H9 (cell line): ENCODE measurements at regions not wholly inside any gene's neighbourhood (a gene's known extent, or its start where the extent isn't known, plus 50 kb on each side); places are given as distances from the start of the nearest gene placed in this dataset.

ENCODE experiments used
- DNase-seq: peaks from one replicate; pipeline ENCODE4 v3.0.0-alpha.2; 2017
- H2AFZ ChIP-seq: one replicate; pipeline ENCODE4 v1.6.1; 2013; ENCODE audit warnings: mild to moderate bottlenecking, low read length, control low read depth, moderate library complexity
- H2AK5ac ChIP-seq: 2 replicates; pipeline ENCODE4 v1.6.1; 2013; ENCODE audit warnings: low read length, control low read depth, mixed read lengths; ENCODE audit not compliant: insufficient read length
- H2BK120ac ChIP-seq: one replicate; pipeline ENCODE4 v1.6.1; 2013; ENCODE audit warnings: low read depth, mild to moderate bottlenecking, low read length, control low read depth, inconsistent platforms; ENCODE audit not compliant: poor library complexity, severe bottlenecking
- H2BK12ac ChIP-seq: 2 replicates; pipeline ENCODE4 v1.6.1; 2013; ENCODE audit warnings: low read length, control low read depth, mixed read lengths, low read depth; ENCODE audit not compliant: insufficient read length
- H2BK15ac ChIP-seq: 2 replicates; pipeline ENCODE4 v1.6.1; 2013; ENCODE audit warnings: low read depth, low read length, control low read depth
- H2BK20ac ChIP-seq: one replicate; pipeline ENCODE4 v1.6.1; 2013; ENCODE audit warnings: low read depth, mild to moderate bottlenecking, low read length, control low read depth, inconsistent platforms; ENCODE audit not compliant: poor library complexity, severe bottlenecking
- H2BK5ac ChIP-seq: 2 replicates; pipeline ENCODE4 v1.6.1; 2013; ENCODE audit warnings: low read length, control low read depth, mixed read lengths; ENCODE audit not compliant: insufficient read length
- H3K14ac ChIP-seq: 2 replicates; pipeline ENCODE4 v1.6.1; 2013; ENCODE audit warnings: low read length, control low read depth; ENCODE audit not compliant: insufficient read depth
- H3K18ac ChIP-seq: 2 replicates; pipeline ENCODE4 v1.6.1; 2013; ENCODE audit warnings: low read depth, mild to moderate bottlenecking, mixed read lengths, low read length, control low read depth; ENCODE audit not compliant: insufficient read length
- H3K23ac ChIP-seq: 2 replicates; pipeline ENCODE4 v1.6.1; 2013; ENCODE audit warnings: low read length, control low read depth, mixed read lengths, low read depth; ENCODE audit not compliant: insufficient read length
- H3K23me2 ChIP-seq: 2 replicates; pipeline ENCODE4 v1.6.1; 2013; ENCODE audit warnings: low read depth, mild to moderate bottlenecking, mixed read lengths, low read length, control low read depth; ENCODE audit not compliant: insufficient read length, poor library complexity, severe bottlenecking
- H3K27ac ChIP-seq: 2 replicates; pipeline ENCODE4 v1.5.1; 2013; ENCODE audit warnings: low read length, control low read depth, mixed read lengths, low read depth; ENCODE audit not compliant: insufficient read length
- H3K27me3 ChIP-seq: 2 replicates; pipeline ENCODE4 v1.6.1; 2013; ENCODE audit warnings: low read length, control low read depth, inconsistent platforms; ENCODE audit not compliant: insufficient read depth
- H3K4ac ChIP-seq: 2 replicates; pipeline ENCODE4 v1.6.1; 2013; ENCODE audit warnings: low read depth, mild to moderate bottlenecking, control low read depth, inconsistent platforms, low read length, moderate library complexity
- H3K4me1 ChIP-seq: 2 replicates; pipeline ENCODE4 v1.6.1; 2013; ENCODE audit warnings: low read length, control low read depth, inconsistent platforms; ENCODE audit not compliant: insufficient read depth
- H3K4me2 ChIP-seq: 2 replicates; pipeline ENCODE4 v1.6.1; 2013; ENCODE audit warnings: low read length, control low read depth, mixed read lengths; ENCODE audit not compliant: insufficient read length, insufficient read depth
- H3K56ac ChIP-seq: 2 replicates; pipeline ENCODE4 v1.6.1; 2013; ENCODE audit warnings: low read depth, mild to moderate bottlenecking, mixed read lengths, low read length, control low read depth; ENCODE audit not compliant: insufficient read length
- H3K79me1 ChIP-seq: 2 replicates; pipeline ENCODE4 v1.6.1; 2013; ENCODE audit warnings: low read depth, mild to moderate bottlenecking, moderate library complexity, low read length, control low read depth, inconsistent platforms; ENCODE audit not compliant: insufficient read depth, poor library complexity, severe bottlenecking
- H3K79me2 ChIP-seq: 2 replicates; pipeline ENCODE4 v1.6.1; 2013; ENCODE audit warnings: low read length, control low read depth, inconsistent platforms; ENCODE audit not compliant: insufficient read depth
- H3K9ac ChIP-seq: 2 replicates; pipeline ENCODE4 v1.6.1; 2013; ENCODE audit warnings: low read length, control low read depth, mixed read lengths; ENCODE audit not compliant: insufficient read length; ENCODE audit errors: extremely low read depth
- H3K9me3 ChIP-seq: one replicate; pipeline ENCODE4 v1.6.1; 2013; ENCODE audit warnings: low read depth, low read length, inconsistent platforms; ENCODE audit not compliant: control insufficient read depth
- H3T11ph ChIP-seq: one replicate; pipeline ENCODE4 v1.6.1; 2013; ENCODE audit warnings: mild to moderate bottlenecking, low read length, control low read depth, inconsistent platforms
- H4K20me1 ChIP-seq: one replicate; pipeline ENCODE4 v1.6.1; 2013; ENCODE audit not compliant: control insufficient read depth, insufficient read length, insufficient read depth
- H4K5ac ChIP-seq: 2 replicates; pipeline ENCODE4 v1.6.1; 2013; ENCODE audit warnings: low read depth, mild to moderate bottlenecking, mixed read lengths, low read length, control low read depth; ENCODE audit not compliant: insufficient read length
- H4K8ac ChIP-seq: replicated peaks from 2 replicates; pipeline ENCODE4 v1.6.1; 2013; ENCODE audit warnings: low read length, control low read depth, mixed read lengths, low read depth; ENCODE audit not compliant: insufficient read length
- H4K91ac ChIP-seq: 2 replicates; pipeline ENCODE4 v1.6.1; 2013; ENCODE audit warnings: low read depth, mild to moderate bottlenecking, moderate library complexity, mixed read lengths, low read length, control low read depth; ENCODE audit not compliant: insufficient read length
- H3K27ac Mint-ChIP-seq, 3 experiments: 2 replicates in 2 of 3; 3 replicates in 1 of 3; pipeline ENCODE4 v1.8.0; 2020 to 2021; ENCODE audit warnings: mixed read lengths in 3 of 3, mild to moderate bottlenecking in 1 of 3, moderate library complexity in 1 of 3
- H3K27me3 Mint-ChIP-seq: 2 replicates; pipeline ENCODE4 v1.8.0; 2021; ENCODE audit warnings: low read depth, mild to moderate bottlenecking, moderate library complexity, mixed read lengths
- H3K36me3 Mint-ChIP-seq, 3 experiments: 2 replicates in 2 of 3; 3 replicates in 1 of 3; pipeline ENCODE4 v1.8.0; 2020 to 2021; ENCODE audit warnings: low read depth in 3 of 3, mixed read lengths in 3 of 3; ENCODE audit not compliant: insufficient read depth in 1 of 3
- H3K4me1 Mint-ChIP-seq, 2 experiments: 2 replicates each; pipeline ENCODE4 v1.8.0; 2020; ENCODE audit warnings: mixed read lengths in 2 of 2
- H3K4me3 Mint-ChIP-seq, 2 experiments: 2 replicates in 1 of 2; 3 replicates in 1 of 2; pipeline ENCODE4 v1.8.0; 2020 to 2021; ENCODE audit warnings: mild to moderate bottlenecking in 2 of 2, mixed read lengths in 2 of 2, moderate library complexity in 1 of 2
- H3K9me3 Mint-ChIP-seq, 2 experiments: 2 replicates in 1 of 2; 3 replicates in 1 of 2; pipeline ENCODE4 v1.8.0; 2020; ENCODE audit warnings: mild to moderate bottlenecking in 2 of 2, mixed read lengths in 2 of 2, moderate library complexity in 1 of 2
- WGBS: extraction: QIAGEN DNeasy Blood & Tissue Kit; methylation state at CpG from one replicate; pipeline ENCODE4 v1.1.7; 2013; ENCODE audit warnings: missing lambda C conversion rate, low lambda C conversion rate, mixed read lengths; ENCODE audit not compliant: insufficient read length; ENCODE audit errors: extremely low coverage; 5-methylcytosine and 5-hydroxymethylcytosine counted together
- TF ChIP-seq, protein P1 (sequence below): fragments of 200-600 bp; sonication (generic); conservative IDR thresholded peaks from 3 replicates; pipeline ENCODE4 v1.8.0; 2021; ENCODE audit warnings: antibody characterized with exemption, mild to moderate bottlenecking

DNA sequence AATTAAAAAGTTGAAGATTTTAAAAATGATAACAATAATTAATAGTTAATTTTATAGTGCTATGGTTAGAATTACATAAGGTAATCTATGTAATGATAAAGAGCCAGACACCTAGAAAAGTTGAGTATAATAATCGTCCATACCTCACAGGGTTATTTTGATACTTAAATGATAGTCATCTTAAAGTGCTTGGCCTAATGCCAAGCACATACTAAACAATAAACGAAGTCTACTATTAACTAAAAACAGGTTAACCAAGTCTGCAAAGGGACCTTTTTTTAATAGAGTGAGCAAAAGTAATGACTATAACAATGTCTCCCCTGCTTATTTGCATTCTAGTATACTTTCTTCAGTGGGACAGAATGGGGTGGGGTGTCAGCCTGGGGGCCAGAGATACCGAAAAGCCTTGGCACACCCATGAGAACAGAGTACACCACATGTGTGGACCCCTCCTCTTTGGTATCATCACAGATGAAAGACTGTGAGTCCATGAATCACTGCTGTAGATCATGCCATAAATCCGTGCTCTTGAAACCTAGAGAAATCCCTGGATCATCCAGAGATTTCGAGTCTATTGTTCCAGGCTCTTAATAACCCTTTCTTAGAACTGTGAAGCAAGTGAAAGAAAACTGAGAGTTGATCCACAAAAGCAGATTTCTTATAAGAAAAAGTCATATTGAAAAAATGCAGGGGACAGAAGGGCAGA is 249.5 kb downstream of the PRELID2 start:
- Histone ChIP-seq H3K4me1 (no peaks in the 10 kb centered on the region), H3K18ac (no peak overlapping the region), H4K5ac (no peak overlapping the region), H3K56ac (no peak overlapping the region), H3T11ph (no peak overlapping the region), H3K4me2 (no peak overlapping the region), H4K91ac (no peak overlapping the region), H3K9me3 (no peaks in the 10 kb centered on the region), H2BK5ac (no peak overlapping the region), H4K20me1 (no peaks in the 10 kb centered on the region), H3K27ac (no peak overlapping the region), H3K9ac (no peak overlapping the region), H3K4ac (no peak overlapping the region), H3K79me2 (no peaks in the 10 kb centered on the region), H3K23me2 (no peaks in the 10 kb centered on the region), H2AK5ac (no peak overlapping the region), H4K8ac (no peak overlapping the region), H2BK120ac (no peak overlapping the region), H2BK15ac (no peak overlapping the region), H3K23ac (no peak overlapping the region), H3K79me1 (no peaks in the 10 kb centered on the region), H3K27me3 (no peaks in the 10 kb centered on the region), H3K14ac (no peak overlapping the region), H2BK12ac (no peak overlapping the region), H2AFZ (no peak overlapping the region), H2BK20ac (no peak overlapping the region)
- TF ChIP-seq, protein P1, sequence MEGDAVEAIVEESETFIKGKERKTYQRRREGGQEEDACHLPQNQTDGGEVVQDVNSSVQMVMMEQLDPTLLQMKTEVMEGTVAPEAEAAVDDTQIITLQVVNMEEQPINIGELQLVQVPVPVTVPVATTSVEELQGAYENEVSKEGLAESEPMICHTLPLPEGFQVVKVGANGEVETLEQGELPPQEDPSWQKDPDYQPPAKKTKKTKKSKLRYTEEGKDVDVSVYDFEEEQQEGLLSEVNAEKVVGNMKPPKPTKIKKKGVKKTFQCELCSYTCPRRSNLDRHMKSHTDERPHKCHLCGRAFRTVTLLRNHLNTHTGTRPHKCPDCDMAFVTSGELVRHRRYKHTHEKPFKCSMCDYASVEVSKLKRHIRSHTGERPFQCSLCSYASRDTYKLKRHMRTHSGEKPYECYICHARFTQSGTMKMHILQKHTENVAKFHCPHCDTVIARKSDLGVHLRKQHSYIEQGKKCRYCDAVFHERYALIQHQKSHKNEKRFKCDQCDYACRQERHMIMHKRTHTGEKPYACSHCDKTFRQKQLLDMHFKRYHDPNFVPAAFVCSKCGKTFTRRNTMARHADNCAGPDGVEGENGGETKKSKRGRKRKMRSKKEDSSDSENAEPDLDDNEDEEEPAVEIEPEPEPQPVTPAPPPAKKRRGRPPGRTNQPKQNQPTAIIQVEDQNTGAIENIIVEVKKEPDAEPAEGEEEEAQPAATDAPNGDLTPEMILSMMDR: no peak
- Mint-ChIP-seq H3K36me3 (no peaks in the 10 kb centered on the region; a peak in 1 of 7 replicates), H3K27ac (no peak overlapping the region), H3K9me3 (no peaks in the 10 kb centered on the region; a peak in 2 of 5 replicates), H3K27me3 (no peaks in the 10 kb centered on the region), H3K4me3 (no peak overlapping the region), H3K4me1 (peaks cover 3 to 5% of the 10 kb centered on the region in 2 experiments)
- WGBS: no CpG with 5 or more reads among the region's 5 CpGs
- no peak for DNase-seq
